ENCODE measurements at regions not wholly inside any gene's neighbourhood (a gene's known extent, or its start where the extent isn't known, plus 50 kb on each side); places are given as distances from the start of the nearest gene placed in this dataset.
A peak's percentile ranks its signal among the peaks of the same experiment; 100 is the strongest.

DNA sequence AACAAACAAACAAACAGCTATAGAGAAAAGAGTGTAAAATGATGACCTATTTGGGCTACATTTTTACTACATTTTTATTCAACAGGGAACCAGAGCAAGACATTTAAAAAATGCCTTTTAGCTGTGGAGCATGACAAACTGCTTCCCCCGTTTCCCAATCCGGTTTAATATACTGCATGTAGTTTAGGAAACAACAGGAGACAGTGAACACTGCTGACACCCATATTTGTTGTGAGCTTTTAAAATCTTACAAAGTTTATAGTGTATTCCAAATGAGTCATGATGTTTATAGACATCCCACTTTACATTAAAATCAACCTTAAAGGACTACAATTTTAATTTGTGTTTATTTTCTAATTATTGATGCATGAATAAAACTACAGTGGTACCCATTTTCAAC lies 1238.3 kb downstream of the TECRL start:
- ChIA-PET CTCF (interaction anchor here (0.6 kb wide), 1 partner anchor 56 kb away, joined by 3 read pairs; no protein-coding TSS in a partner anchor), POLR2A (no interaction called here)
- BruUV-seq (replicated peaks), result no TSS peak
- no peaks in the 10 kb centered on the region for H3K27me3 Mint-ChIP-seq (ENCODE audit: insufficient read depth, unreplicated experiment)
- intact Hi-C loops (cut with micrococcal nuclease), result no loop called here
- no peak overlapping the region for H3K4me3 Mint-ChIP-seq (ENCODE audit: unreplicated experiment)
- H3K4me1 Mint-ChIP-seq (ENCODE audit: insufficient read depth, unreplicated experiment), result no peaks in the 10 kb centered on the region
- DNase-seq (ENCODE audit: unreplicated experiment), result no peak
- H3K27ac Mint-ChIP-seq (ENCODE audit: low read depth, unreplicated experiment), result no peak overlapping the region
- no peaks in the 10 kb centered on the region for H3K9me3 Mint-ChIP-seq (ENCODE audit: unreplicated experiment)
- TF ChIP-seq, protein P1, sequence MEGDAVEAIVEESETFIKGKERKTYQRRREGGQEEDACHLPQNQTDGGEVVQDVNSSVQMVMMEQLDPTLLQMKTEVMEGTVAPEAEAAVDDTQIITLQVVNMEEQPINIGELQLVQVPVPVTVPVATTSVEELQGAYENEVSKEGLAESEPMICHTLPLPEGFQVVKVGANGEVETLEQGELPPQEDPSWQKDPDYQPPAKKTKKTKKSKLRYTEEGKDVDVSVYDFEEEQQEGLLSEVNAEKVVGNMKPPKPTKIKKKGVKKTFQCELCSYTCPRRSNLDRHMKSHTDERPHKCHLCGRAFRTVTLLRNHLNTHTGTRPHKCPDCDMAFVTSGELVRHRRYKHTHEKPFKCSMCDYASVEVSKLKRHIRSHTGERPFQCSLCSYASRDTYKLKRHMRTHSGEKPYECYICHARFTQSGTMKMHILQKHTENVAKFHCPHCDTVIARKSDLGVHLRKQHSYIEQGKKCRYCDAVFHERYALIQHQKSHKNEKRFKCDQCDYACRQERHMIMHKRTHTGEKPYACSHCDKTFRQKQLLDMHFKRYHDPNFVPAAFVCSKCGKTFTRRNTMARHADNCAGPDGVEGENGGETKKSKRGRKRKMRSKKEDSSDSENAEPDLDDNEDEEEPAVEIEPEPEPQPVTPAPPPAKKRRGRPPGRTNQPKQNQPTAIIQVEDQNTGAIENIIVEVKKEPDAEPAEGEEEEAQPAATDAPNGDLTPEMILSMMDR (IDR thresholded peaks at IDR 0.05; ENCODE audit: unreplicated experiment), result no peak
- H3K36me3 Mint-ChIP-seq (ENCODE audit: insufficient read depth, unreplicated experiment), result no peaks in the 10 kb centered on the region

DNA sequence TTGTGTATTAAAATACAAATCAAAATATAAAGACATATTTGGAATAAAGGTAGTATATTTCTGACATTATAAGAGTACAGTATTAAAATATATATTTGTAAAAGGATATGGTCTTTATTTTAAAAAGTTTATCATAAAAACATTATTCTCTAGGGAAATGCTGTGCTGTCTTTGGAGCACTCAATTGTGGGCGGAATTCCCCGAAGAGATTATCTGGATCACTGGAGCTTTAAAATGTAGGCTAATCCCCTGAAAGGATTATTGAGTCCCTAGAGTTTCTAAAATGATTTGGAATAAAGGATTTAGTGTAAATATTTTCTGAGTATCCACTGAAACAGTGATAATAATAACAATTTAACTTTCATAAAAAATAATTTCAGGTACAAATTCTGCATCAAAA lies 1239.4 kb downstream of the TECRL start:
- ChIA-PET CTCF (no interaction called here), POLR2A (no interaction called here)
- intact Hi-C loops (cut with micrococcal nuclease), result no loop called here
- Mint-ChIP-seq H3K36me3 (ENCODE audit: insufficient read depth, unreplicated experiment) (no peaks in the 10 kb centered on the region), H3K4me1 (ENCODE audit: insufficient read depth, unreplicated experiment) (no peaks in the 10 kb centered on the region), H3K27me3 (ENCODE audit: insufficient read depth, unreplicated experiment) (no peaks in the 10 kb centered on the region), H3K4me3 (ENCODE audit: unreplicated experiment) (no peak overlapping the region), H3K9me3 (ENCODE audit: unreplicated experiment) (no peaks in the 10 kb centered on the region), H3K27ac (ENCODE audit: low read depth, unreplicated experiment) (no peak overlapping the region)
- BruUV-seq (replicated peaks), result no TSS peak
- TF ChIP-seq, protein P1 (IDR thresholded peaks at IDR 0.05; ENCODE audit: unreplicated experiment), result no peak
- DNase-seq (ENCODE audit: unreplicated experiment), result no peak

DNA sequence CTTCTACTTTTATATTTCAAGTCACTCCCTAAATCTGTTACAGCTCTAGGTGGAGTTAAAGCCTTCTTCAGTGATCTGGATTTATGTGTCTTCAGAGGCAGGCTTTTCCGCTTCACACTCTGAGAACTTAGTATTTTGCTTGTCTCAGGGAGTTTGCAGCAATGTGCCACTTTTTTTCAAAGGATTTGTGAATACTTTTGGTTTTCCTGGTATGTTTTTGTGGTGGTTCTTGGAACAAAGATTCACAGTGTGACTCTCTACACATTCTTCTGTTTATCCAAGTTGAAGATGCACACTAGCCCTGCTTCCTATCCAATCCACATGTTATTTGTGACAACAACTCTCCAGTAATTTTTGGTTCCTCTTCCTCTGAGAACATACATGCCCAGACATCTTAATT lies 1253.7 kb downstream of the TECRL start:
- BruUV-seq (replicated peaks), result no TSS peak
- ChIA-PET CTCF (no interaction called here), POLR2A (no interaction called here)
- Mint-ChIP-seq H3K27ac (ENCODE audit: low read depth, unreplicated experiment) (no peak overlapping the region), H3K4me3 (ENCODE audit: unreplicated experiment) (no peak overlapping the region), H3K9me3 (ENCODE audit: unreplicated experiment) (peaks cover 18% of the 10 kb centered on the region), H3K4me1 (ENCODE audit: insufficient read depth, unreplicated experiment) (no peaks in the 10 kb centered on the region), H3K36me3 (ENCODE audit: insufficient read depth, unreplicated experiment) (no peaks in the 10 kb centered on the region), H3K27me3 (ENCODE audit: insufficient read depth, unreplicated experiment) (no peaks in the 10 kb centered on the region)
- TF ChIP-seq, protein P1 (IDR thresholded peaks at IDR 0.05; ENCODE audit: unreplicated experiment), result no peak
- intact Hi-C loops (cut with micrococcal nuclease), result no loop called here
- DNase-seq (ENCODE audit: unreplicated experiment), result no peak

DNA sequence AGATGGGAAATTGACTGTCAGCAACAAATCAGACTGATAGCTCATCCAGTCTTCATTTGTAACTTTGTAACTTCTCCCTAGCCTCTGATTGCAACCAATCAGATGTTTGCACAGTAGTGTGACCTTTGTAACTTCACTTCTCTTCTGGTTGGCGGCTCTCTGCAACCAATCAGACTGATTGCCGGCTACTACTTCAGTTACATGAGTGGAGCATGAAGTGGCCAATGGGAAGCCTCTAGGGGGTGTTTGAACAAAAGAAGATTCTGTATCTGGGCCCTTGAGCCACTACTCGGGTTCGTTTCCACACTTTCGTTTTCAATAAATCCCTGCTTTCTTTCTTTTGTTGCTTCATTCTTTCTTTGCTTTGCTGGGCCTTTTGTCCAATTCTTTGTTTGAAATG lies 1285.8 kb downstream of the TECRL start:
- TF ChIP-seq, protein P1 (IDR thresholded peaks at IDR 0.05; ENCODE audit: unreplicated experiment), result no peak
- Mint-ChIP-seq H3K36me3 (ENCODE audit: insufficient read depth, unreplicated experiment) (no peaks in the 10 kb centered on the region), H3K4me1 (ENCODE audit: insufficient read depth, unreplicated experiment) (peaks cover 16% of the 10 kb centered on the region), H3K27ac (ENCODE audit: low read depth, unreplicated experiment) (peak overlapping the region; percentile 57), H3K27me3 (ENCODE audit: insufficient read depth, unreplicated experiment) (no peaks in the 10 kb centered on the region), H3K9me3 (ENCODE audit: unreplicated experiment) (no peaks in the 10 kb centered on the region), H3K4me3 (ENCODE audit: unreplicated experiment) (peak overlapping the region; percentile 54)
- no TSS peak for BruUV-seq (replicated peaks)
- ChIA-PET POLR2A (no interaction called here), CTCF (no interaction called here)
- DNase-seq (ENCODE audit: unreplicated experiment), result no peak
- intact Hi-C loops (cut with micrococcal nuclease), result no loop called here

Data from MCF 10A (cell line).